H54 (cell line): ENCODE measurements at regions not wholly inside any gene's neighbourhood (a gene's known extent, or its start where the extent isn't known, plus 50 kb on each side); places are given as distances from the start of the nearest gene placed in this dataset.
A peak's percentile ranks its signal among the peaks of the same experiment; 100 is the strongest.

ENCODE experiments used
- DNase-seq: peaks from one replicate; pipeline ENCODE4 v3.0.0; 2011; ENCODE audit warnings: low spot score, mixed read lengths; ENCODE audit not compliant: insufficient read length
- FAIRE-seq: peaks from 3 replicates; lab custom pipeline; 2011; peaks lifted over from hg19 to GRCh38; lab: Jason Lieb, UNC
- POLR2A ChIP-seq: IDR thresholded peaks from 2 replicates; pipeline ENCODE4 v1.6.1; 2011; ENCODE audit warnings: low read depth, mild to moderate bottlenecking, low read length

DNA sequence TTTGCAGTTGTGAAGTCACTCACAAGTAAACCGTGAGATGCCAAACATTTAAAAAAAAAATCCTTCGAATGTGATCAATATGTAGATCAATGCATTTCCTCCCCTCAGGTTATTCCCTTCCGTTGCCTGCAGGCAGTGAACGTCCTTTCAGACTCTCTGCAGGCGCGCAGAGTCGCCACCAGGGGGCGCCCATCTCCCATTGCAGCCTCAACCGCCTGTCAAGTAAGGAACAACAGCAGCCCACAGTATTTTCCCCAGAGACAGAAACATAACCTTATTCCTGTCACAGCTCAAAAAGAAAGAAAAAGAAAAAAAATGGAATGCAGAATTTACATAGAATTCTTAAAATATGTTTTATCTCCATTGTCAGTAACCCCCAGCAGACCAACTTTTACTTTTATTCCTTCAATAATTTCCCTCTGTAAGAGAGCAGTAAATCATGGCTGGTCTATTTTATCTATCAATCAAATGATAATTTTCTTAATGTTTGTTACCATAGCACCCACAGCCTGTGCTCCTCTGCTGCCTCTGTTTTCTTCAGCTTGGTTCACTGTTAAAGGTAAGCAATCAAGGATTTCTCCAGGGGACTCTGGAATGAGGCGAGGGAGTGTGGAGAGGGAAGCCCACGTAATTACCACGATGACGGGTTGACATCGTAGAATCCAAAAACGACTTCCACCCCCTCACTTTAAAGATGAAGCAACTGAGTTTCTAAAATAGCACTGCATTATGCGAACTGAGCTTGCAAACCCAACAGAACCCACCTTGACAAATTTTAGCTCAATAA lies 637.6 kb upstream of the ARGLU1 start:
- TF ChIP-seq POLR2A = no peak
- DNase-seq (peak; percentile 65), FAIRE-seq (peak; percentile 99)

- peak; percentile 46 for DNase-seq
- peak; percentile 97 for FAIRE-seq
- no peak for TF ChIP-seq POLR2A
Measured at GRCh38 chr13:107203146-107203847, 635.4 kb upstream of the ARGLU1 start.

GRCh38 chr13:107202371-107203023 lies 634.6 kb upstream of the ARGLU1 start:
- FAIRE-seq (no peak), DNase-seq (no peak)
- TF ChIP-seq POLR2A = no peak

DNA sequence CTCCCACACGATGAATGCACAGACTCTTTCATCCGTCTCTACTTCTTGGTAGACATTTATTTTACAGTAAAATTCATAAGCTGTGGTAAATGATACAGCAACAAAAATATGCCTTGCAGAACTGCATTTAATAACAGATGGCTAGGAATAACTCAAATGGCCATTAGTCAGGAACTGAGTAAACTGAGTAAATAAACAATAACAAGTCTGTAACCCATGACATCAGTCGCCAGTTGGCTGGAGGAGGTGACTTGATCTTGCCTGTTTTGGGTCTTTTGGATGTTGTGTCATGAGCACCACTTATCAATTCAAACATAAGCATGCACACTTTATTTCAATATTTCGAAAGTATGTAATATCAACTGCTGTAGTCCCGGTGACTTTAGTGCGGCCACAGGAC lies 632.6 kb upstream of the ARGLU1 start:
- peak; percentile 43 for FAIRE-seq
- TF ChIP-seq POLR2A = no peak
- DNase-seq = no peak

GRCh38 chr13:107192289-107192688 lies 624.4 kb upstream of the ARGLU1 start:
- TF ChIP-seq POLR2A = no peak
- no peak for DNase-seq
- FAIRE-seq = peak; percentile 48

GRCh38 chr13:107190065-107190464 lies 622.1 kb upstream of the ARGLU1 start:
- no peak for FAIRE-seq
- DNase-seq = no peak
- TF ChIP-seq POLR2A = no peak

GRCh38 chr13:107185889-107186288 lies 618.0 kb upstream of the ARGLU1 start:
- DNase-seq (peak; percentile 50), FAIRE-seq (peak; percentile 100)
- no peak for TF ChIP-seq POLR2A

DNA sequence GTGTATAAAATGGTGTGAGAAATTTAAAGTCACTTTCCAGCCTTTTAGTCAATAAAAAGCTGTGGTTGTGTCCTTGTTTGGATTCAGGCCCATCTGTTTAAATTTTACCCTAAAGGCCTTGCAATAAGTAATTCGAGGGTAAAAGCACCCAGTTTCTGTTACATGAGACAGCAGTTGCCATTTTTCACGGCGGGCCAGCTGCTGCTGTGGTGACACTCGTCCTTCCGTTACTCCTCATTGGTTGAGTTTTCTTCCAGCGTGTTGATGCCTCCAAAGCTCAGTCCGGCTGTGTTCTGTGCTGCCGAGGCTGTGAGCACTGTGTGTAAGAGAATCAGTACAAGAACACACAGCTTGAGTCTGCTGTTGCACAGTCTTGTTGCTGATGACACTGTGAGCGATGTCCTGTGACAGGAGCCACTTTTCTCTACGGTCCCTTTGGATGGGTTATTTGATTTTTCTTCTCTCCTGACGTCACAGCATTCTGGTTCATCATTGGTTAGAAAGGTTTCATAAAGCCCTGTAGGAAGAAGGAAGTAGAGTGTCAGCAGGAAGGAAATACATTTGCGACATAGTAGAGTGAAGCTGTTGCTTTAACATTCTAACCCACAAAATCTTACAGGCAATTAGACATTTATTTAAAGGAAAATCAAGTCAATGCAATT lies 602.5 kb upstream of the ARGLU1 start:
- no peak for DNase-seq
- no peak for TF ChIP-seq POLR2A
- FAIRE-seq = no peak

DNA sequence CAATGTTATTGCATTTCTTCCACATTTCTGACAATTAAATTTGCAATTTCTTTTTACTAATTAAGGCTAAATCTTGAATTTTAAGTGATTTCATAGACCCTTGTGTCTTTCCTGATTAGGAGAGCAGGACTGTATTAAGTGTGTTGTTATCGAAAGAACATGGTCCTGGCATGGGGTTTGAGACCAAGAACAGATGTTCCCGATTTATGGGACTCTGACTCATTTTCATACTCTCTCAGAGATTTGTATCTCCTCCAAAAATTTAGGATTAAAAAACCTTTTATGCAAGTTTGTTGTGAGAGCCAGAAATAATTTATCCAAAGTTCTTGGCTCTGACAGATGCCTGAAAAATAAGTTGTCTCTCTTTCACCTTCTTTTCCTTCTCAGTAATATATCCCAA lies 589.3 kb upstream of the ARGLU1 start:
- TF ChIP-seq POLR2A = no peak
- DNase-seq (no peak), FAIRE-seq (no peak)

DNA sequence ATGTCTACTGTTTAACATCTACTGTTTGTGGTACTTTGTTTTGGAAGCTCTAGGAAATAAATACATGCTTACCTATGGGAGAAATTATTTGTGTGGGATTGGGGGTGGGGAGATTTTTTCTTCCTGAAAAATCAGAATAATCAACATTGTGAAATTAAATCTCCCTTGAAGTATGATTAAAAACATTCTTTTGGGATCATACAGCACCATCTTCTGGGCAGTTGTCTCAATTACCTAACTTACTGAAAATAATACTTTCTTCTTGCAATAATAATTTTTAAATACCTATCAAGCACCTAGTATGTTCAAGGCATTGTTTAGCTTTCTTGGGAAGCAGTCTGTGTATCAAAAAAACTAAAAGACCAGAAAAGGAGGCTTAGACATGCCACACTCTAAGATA lies 576.5 kb upstream of the ARGLU1 start:
- DNase-seq = no peak

GRCh38 chr13:107141767-107142166 lies 573.8 kb upstream of the ARGLU1 start:
- no peak for TF ChIP-seq POLR2A
- no peak for FAIRE-seq
- DNase-seq = no peak

More for the DNA sequence above, 576.5 kb upstream of the ARGLU1 start:
- peak; percentile 27 for FAIRE-seq
- no peak for TF ChIP-seq POLR2A

DNA sequence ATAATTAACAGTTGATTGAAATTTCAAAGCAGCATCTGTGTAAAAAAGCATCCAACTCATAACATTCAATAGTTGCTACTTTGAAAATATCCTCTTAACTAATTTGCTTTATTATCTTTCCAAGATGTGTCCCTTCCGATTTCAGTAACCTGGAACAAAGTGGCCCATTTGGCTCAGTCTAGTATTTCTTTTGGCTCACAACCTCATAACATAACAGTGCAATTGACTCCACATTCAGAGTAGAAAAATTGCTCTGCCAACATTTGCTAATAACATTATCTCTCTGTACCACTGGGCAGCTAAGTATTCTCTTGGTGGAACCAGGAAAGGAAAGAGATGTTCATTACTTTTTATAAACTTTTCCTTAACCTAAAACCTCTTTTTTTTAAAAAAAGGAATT lies 571.1 kb upstream of the ARGLU1 start:
- no peak for DNase-seq
- no peak for FAIRE-seq
- no peak for TF ChIP-seq POLR2A

DNA sequence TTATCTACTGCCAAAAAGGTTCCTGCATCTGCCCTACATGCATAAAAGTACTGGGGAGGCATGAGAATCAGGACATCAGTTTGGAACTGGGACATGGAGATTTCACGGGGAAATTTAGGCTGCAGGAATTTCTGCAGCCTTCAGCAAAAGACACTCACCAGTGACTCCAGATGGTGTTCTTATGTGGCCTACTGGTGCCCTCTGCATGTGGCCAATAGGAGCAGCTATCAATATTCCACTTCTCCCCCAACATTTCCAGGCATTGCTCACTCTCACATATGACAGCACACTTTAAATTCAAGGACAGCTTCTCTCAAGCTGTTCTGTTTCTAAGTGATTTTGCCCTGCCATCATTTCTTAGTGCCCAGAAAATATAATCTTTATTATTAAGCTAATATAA lies 570.5 kb upstream of the ARGLU1 start:
- no peak for TF ChIP-seq POLR2A
- DNase-seq (no peak), FAIRE-seq (peak; percentile 65)

GRCh38 chr13:107133950-107134349 lies 566.0 kb upstream of the ARGLU1 start:
- FAIRE-seq (no peak), DNase-seq (no peak)
- no peak for TF ChIP-seq POLR2A

GRCh38 chr13:107130566-107130965 lies 562.6 kb upstream of the ARGLU1 start:
- TF ChIP-seq POLR2A = no peak
- FAIRE-seq = peak; percentile 61
- no peak for DNase-seq
